MM.1S (cell line): ENCODE measurements at regions not wholly inside any gene's neighbourhood (a gene's known extent, or its start where the extent isn't known, plus 50 kb on each side); places are given as distances from the start of the nearest gene placed in this dataset.

Experiments used
- DNase-seq: peaks from one replicate; pipeline ENCODE4 v3.0.0-alpha.2; 2015
- H2AFZ ChIP-seq: fragments of 300-600 bp; sonication (generic); 2 replicates; pipeline ENCODE4 v1.6.0; 2016; ENCODE audit warnings: antibody characterized with exemption, low read length
- H3F3A ChIP-seq: fragments of 300-600 bp; sonication (generic); 2 replicates; pipeline ENCODE4 v1.6.1; 2016; ENCODE audit warnings: mild to moderate bottlenecking, antibody characterized with exemption, low read length, moderate library complexity, mixed read lengths; ENCODE audit not compliant: insufficient read depth
- H3K27ac ChIP-seq: fragments of 300-600 bp; sonication (generic); 2 replicates; pipeline ENCODE4 v1.5.1; 2016; ENCODE audit warnings: mild to moderate bottlenecking, low read length
- H3K27me3 ChIP-seq: fragments of 300-600 bp; sonication (generic); replicated peaks from 2 replicates; pipeline ENCODE4 v1.6.0; 2016; ENCODE audit warnings: low read length; ENCODE audit not compliant: insufficient read depth
- H3K36me3 ChIP-seq: fragments of 300-600 bp; sonication (generic); replicated peaks from 2 replicates; pipeline ENCODE4 v1.6.1; 2016; ENCODE audit warnings: mild to moderate bottlenecking, low read length, mixed read lengths; ENCODE audit not compliant: insufficient read depth
- H3K4me1 ChIP-seq: fragments of 300-600 bp; sonication (generic); 2 replicates; pipeline ENCODE4 v1.6.1; 2016; ENCODE audit warnings: low read length, mixed read lengths
- H3K4me2 ChIP-seq: fragments of 300-600 bp; sonication (generic); 2 replicates; pipeline ENCODE4 v1.6.0; 2016; ENCODE audit warnings: low read depth, low read length
- H3K4me3 ChIP-seq: fragments of 300-600 bp; sonication (generic); 2 replicates; pipeline ENCODE4 v1.5.1; 2016; ENCODE audit warnings: low read length, mixed read lengths
- H3K79me2 ChIP-seq: fragments of 300-600 bp; sonication (generic); 2 replicates; pipeline ENCODE4 v1.6.1; 2016; ENCODE audit warnings: mixed run types, low read length, mixed read lengths
- H3K9ac ChIP-seq: fragments of 300-600 bp; sonication (generic); 2 replicates; pipeline ENCODE4 v1.6.1; 2016; ENCODE audit warnings: low read length, mixed read lengths
- H3K9me2 ChIP-seq: fragments of 300-600 bp; sonication (generic); replicated peaks from 2 replicates; pipeline ENCODE4 v1.6.1; 2016; ENCODE audit warnings: mild to moderate bottlenecking, low read length, mixed read lengths; ENCODE audit not compliant: insufficient read depth
- H3K9me3 ChIP-seq: fragments of 300-600 bp; sonication (generic); replicated peaks from 2 replicates; pipeline ENCODE4 v1.6.1; 2016; ENCODE audit warnings: mild to moderate bottlenecking, low read length, mixed read lengths; ENCODE audit not compliant: insufficient read depth
- H4K20me1 ChIP-seq: fragments of 300-600 bp; sonication (generic); 2 replicates; pipeline ENCODE4 v1.6.1; 2016; ENCODE audit warnings: mild to moderate bottlenecking, low read length, moderate library complexity, mixed read lengths; ENCODE audit not compliant: insufficient read depth
- CTCF ChIP-seq: fragments of 300-600 bp; sonication (generic); IDR thresholded peaks from 2 replicates; pipeline ENCODE4 v1.5.1; 2016; ENCODE audit warnings: antibody characterized with exemption, low read length, mixed read lengths
- EZH2 ChIP-seq: fragments of 300-600 bp; sonication (generic); optimal IDR thresholded peaks from 2 replicates; pipeline ENCODE3; 2017; ENCODE audit warnings: low read depth, mild to moderate bottlenecking, antibody characterized with exemption, low read length, mixed read lengths
- EZH2phosphoT487 ChIP-seq: fragments of 300-600 bp; sonication (generic); IDR thresholded peaks from 2 replicates; pipeline ENCODE4 v1.6.1; 2018; ENCODE audit warnings: antibody characterized with exemption, low read length

- Histone ChIP-seq H3K79me2 (no peaks in the 10 kb centered on the region), H4K20me1 (no peaks in the 10 kb centered on the region), H3F3A (peaks cover 10% of the 10 kb centered on the region; the same call in 1 of the 2 replicates), H3K9ac (no peak overlapping the region), H3K4me2 (no peak overlapping the region), H3K9me3 (no peaks in the 10 kb centered on the region), H3K4me3 (no peak overlapping the region), H3K27me3 (no peaks in the 10 kb centered on the region), H3K36me3 (no peaks in the 10 kb centered on the region), H3K9me2 (no peaks in the 10 kb centered on the region), H3K4me1 (no peaks in the 10 kb centered on the region; the same call in 1 of the 2 replicates), H2AFZ (no peak overlapping the region), H3K27ac (no peak overlapping the region)
- TF ChIP-seq CTCF: no peak
- TF ChIP-seq EZH2phosphoT487: no peak
- TF ChIP-seq EZH2: no peak
- no peak for DNase-seq
Observed at GRCh38 chr3:113075588-113075987, 84.8 kb downstream of the GTPBP8 start.

DNA sequence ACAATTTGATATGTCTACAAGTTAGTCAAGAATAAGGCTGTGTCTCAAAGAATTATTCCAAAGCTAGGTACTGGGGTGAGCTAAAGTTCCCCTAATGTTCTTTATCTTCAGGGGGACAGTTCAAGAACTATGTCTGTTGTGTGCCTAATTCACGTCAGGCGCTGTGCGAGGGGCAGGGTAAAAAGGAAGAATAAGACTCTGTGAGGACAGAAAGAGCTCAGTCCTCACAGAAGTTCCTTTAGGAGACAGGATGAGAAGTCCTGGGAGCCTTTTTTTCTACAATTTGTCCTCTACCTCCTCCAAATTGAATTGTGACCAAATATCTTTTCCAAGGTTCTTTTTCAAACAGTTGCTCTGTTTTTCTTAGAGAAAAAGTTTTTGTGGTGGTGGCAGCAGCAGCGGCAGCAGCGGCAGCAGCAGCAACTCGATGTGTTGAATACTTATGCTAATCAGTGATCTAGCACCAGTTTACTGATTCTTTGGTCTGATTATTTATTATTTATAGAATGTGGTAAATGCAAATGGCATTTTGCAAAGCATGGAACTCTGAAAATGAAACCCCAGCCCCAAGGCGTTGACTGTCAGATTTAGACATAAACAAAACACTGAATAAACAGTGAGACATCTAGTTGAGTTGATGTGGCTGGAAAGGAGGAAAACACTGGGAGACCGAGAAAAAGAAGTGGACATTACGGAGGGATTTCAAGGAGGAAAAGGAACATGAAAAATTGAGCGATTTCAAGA, 88.6 kb downstream of the GTPBP8 start:
- no peaks in the 10 kb centered on the region for H3K9me3 ChIP-seq
- H3K27ac ChIP-seq: peak overlapping the region; percentile 29; the same call in 1 of the 2 replicates
- peaks cover 10% of the 10 kb centered on the region; the same call in 1 of the 2 replicates for H3F3A ChIP-seq
- no peaks in the 10 kb centered on the region for H3K79me2 ChIP-seq
- no peaks in the 10 kb centered on the region for H3K36me3 ChIP-seq
- no peaks in the 10 kb centered on the region for H3K4me1 ChIP-seq
- TF ChIP-seq EZH2 (no peak), CTCF (no peak), EZH2phosphoT487 (no peak)
- H3K4me2 ChIP-seq: peak overlapping the region; percentile 81
- DNase-seq: peak; percentile 30
- H3K4me3 ChIP-seq: peak overlapping the region; percentile 43
- no peaks in the 10 kb centered on the region for H4K20me1 ChIP-seq
- H2AFZ ChIP-seq: peak overlapping the region; percentile 64
- H3K9ac ChIP-seq: peak overlapping the region; percentile 22; the same call in 1 of the 2 replicates
- no peaks in the 10 kb centered on the region for H3K9me2 ChIP-seq
- no peaks in the 10 kb centered on the region for H3K27me3 ChIP-seq

- H3K36me3 ChIP-seq: no peaks in the 10 kb centered on the region
- H3K9me3 ChIP-seq: no peaks in the 10 kb centered on the region
- peaks cover 4% of the 10 kb centered on the region; the same call in 1 of the 2 replicates for H3F3A ChIP-seq
- H3K4me1 ChIP-seq: no peaks in the 10 kb centered on the region
- H3K27me3 ChIP-seq: no peaks in the 10 kb centered on the region
- DNase-seq: no peak
- TF ChIP-seq EZH2phosphoT487 (no peak), EZH2 (no peak), CTCF (no peak)
- no peak overlapping the region for H3K27ac ChIP-seq
- H3K4me2 ChIP-seq: no peak overlapping the region
- no peak overlapping the region for H3K9ac ChIP-seq
- H3K4me3 ChIP-seq: no peak overlapping the region
- H3K9me2 ChIP-seq: no peaks in the 10 kb centered on the region
- H4K20me1 ChIP-seq: no peaks in the 10 kb centered on the region
- no peaks in the 10 kb centered on the region for H3K79me2 ChIP-seq
- H2AFZ ChIP-seq: no peak overlapping the region
Observed at GRCh38 chr3:113084777-113085176, 94.0 kb downstream of the GTPBP8 start.
